GM13977 (cell line): ENCODE measurements at regions not wholly inside any gene's neighbourhood (a gene's known extent, or its start where the extent isn't known, plus 50 kb on each side); places are given as distances from the start of the nearest gene placed in this dataset.

Experiments used
- DNase-seq: peaks from one replicate; pipeline ENCODE4 v3.0.0; 2012; ENCODE audit warnings: low spot score
- CTCF ChIP-seq: IDR thresholded peaks from 2 replicates; pipeline ENCODE4 v1.5.1; 2012; ENCODE audit warnings: mild to moderate bottlenecking, control low read depth; ENCODE audit not compliant: insufficient read depth; ENCODE audit errors: extremely low read depth, missing control alignments
- in situ Hi-C: fragments of 300-500 bp; cut with MboI; formaldehyde crosslinking; loops from one replicate; pipeline ENCODE4 v1.12.0; 2022; ENCODE audit warnings: low sequenced_read_pairs, low pct_unique_long_range_greater_than_20kb, mixed read lengths, inconsistent platforms; ENCODE audit not compliant: unreplicated experiment

- in situ Hi-C loops: no loop called here
- no peak for DNase-seq
- no peak for TF ChIP-seq CTCF
Observed at GRCh38 chr4:81870275-81870674, 398.6 kb upstream of the RASGEF1B start.

GRCh38 chr4:81860111-81860510, 388.4 kb upstream of the RASGEF1B start:
- DNase-seq: no peak
- in situ Hi-C loops: no loop called here
- TF ChIP-seq CTCF: no peak

GRCh38 chr4:81854406-81854805, 382.7 kb upstream of the RASGEF1B start:
- DNase-seq: no peak
- TF ChIP-seq CTCF: no peak
- in situ Hi-C loops: no loop called here

- in situ Hi-C loops: no loop called here
Observed at GRCh38 chr4:81852031-81852715, 380.5 kb upstream of the RASGEF1B start.

GRCh38 chr4:81850701-81851100, 379.0 kb upstream of the RASGEF1B start:
- in situ Hi-C loops: no loop called here
- DNase-seq: no peak
- no peak for TF ChIP-seq CTCF

More at GRCh38 chr4:81852031-81852715, 380.5 kb upstream of the RASGEF1B start:
- no peak for DNase-seq
- TF ChIP-seq CTCF: no peak

GRCh38 chr4:81845761-81846160, 374.1 kb upstream of the RASGEF1B start:
- DNase-seq: no peak
- in situ Hi-C loops: loop anchor here (10.0 to 25.0 kb wide), 2 partner anchors 367 to 381 kb away; no protein-coding TSS in a partner anchor

More at GRCh38 chr4:81845761-81846160, 374.1 kb upstream of the RASGEF1B start:
- no peak for TF ChIP-seq CTCF
